ENCODE measurements at regions not wholly inside any gene's neighbourhood (a gene's known extent, or its start where the extent isn't known, plus 50 kb on each side); places are given as distances from the start of the nearest gene placed in this dataset.

DNA sequence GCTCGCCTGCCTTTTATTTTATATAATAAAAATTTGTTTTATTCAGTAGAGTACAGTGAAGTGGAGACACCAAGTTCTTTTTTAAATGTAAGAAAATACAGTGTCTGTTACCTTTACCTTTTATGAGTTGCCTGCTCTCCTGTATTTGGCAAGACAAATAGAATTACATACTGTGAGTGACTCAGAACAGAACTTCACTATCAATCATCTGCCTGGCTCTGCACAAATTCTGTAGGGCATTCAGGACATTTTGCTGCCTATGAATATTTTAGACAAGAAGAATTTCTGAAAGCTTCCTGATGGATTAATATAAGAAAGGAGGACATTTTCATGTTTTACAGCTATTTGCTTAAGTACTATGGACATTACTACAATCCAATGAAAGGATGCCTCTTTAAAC lies 135.4 kb upstream of the PHF14 start:
- TF ChIP-seq GRHL2 (CRISPR knock-in tag; IDR thresholded peaks at IDR 0.05; ENCODE audit: insufficient replicate concordance, severe bottlenecking): no peak
- TF ChIP-seq, protein P1, sequence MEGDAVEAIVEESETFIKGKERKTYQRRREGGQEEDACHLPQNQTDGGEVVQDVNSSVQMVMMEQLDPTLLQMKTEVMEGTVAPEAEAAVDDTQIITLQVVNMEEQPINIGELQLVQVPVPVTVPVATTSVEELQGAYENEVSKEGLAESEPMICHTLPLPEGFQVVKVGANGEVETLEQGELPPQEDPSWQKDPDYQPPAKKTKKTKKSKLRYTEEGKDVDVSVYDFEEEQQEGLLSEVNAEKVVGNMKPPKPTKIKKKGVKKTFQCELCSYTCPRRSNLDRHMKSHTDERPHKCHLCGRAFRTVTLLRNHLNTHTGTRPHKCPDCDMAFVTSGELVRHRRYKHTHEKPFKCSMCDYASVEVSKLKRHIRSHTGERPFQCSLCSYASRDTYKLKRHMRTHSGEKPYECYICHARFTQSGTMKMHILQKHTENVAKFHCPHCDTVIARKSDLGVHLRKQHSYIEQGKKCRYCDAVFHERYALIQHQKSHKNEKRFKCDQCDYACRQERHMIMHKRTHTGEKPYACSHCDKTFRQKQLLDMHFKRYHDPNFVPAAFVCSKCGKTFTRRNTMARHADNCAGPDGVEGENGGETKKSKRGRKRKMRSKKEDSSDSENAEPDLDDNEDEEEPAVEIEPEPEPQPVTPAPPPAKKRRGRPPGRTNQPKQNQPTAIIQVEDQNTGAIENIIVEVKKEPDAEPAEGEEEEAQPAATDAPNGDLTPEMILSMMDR (IDR thresholded peaks at IDR 0.05): no peak
- TF ChIP-seq, protein P2, sequence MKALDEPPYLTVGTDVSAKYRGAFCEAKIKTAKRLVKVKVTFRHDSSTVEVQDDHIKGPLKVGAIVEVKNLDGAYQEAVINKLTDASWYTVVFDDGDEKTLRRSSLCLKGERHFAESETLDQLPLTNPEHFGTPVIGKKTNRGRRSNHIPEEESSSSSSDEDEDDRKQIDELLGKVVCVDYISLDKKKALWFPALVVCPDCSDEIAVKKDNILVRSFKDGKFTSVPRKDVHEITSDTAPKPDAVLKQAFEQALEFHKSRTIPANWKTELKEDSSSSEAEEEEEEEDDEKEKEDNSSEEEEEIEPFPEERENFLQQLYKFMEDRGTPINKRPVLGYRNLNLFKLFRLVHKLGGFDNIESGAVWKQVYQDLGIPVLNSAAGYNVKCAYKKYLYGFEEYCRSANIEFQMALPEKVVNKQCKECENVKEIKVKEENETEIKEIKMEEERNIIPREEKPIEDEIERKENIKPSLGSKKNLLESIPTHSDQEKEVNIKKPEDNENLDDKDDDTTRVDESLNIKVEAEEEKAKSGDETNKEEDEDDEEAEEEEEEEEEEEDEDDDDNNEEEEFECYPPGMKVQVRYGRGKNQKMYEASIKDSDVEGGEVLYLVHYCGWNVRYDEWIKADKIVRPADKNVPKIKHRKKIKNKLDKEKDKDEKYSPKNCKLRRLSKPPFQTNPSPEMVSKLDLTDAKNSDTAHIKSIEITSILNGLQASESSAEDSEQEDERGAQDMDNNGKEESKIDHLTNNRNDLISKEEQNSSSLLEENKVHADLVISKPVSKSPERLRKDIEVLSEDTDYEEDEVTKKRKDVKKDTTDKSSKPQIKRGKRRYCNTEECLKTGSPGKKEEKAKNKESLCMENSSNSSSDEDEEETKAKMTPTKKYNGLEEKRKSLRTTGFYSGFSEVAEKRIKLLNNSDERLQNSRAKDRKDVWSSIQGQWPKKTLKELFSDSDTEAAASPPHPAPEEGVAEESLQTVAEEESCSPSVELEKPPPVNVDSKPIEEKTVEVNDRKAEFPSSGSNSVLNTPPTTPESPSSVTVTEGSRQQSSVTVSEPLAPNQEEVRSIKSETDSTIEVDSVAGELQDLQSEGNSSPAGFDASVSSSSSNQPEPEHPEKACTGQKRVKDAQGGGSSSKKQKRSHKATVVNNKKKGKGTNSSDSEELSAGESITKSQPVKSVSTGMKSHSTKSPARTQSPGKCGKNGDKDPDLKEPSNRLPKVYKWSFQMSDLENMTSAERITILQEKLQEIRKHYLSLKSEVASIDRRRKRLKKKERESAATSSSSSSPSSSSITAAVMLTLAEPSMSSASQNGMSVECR (CRISPR knock-in tag; IDR thresholded peaks at IDR 0.05; ENCODE audit: borderline replicate concordance): no peak
- no peak for TF ChIP-seq ZNF121 (CRISPR knock-in tag; IDR thresholded peaks at IDR 0.05)
- TF ChIP-seq ZNF263 (CRISPR knock-in tag; IDR thresholded peaks at IDR 0.05; ENCODE audit: low read depth): no peak
- no peak for TF ChIP-seq ZNF423 (CRISPR knock-in tag; IDR thresholded peaks at IDR 0.05)
- TF ChIP-seq TP53 (CRISPR knock-in tag; IDR thresholded peaks at IDR 0.05): no peak

All from WTC11 (cell line).